MM.1S (cell line): ENCODE measurements at regions not wholly inside any gene's neighbourhood (a gene's known extent, or its start where the extent isn't known, plus 50 kb on each side); places are given as distances from the start of the nearest gene placed in this dataset.

Experiments
- EZH2 ChIP-seq: fragments of 300-600 bp; sonication (generic); optimal IDR thresholded peaks from 2 replicates; pipeline ENCODE3; 2017; ENCODE audit warnings: low read depth, mild to moderate bottlenecking, antibody characterized with exemption, low read length, mixed read lengths
- EZH2phosphoT487 ChIP-seq: fragments of 300-600 bp; sonication (generic); IDR thresholded peaks from 2 replicates; pipeline ENCODE4 v1.6.1; 2018; ENCODE audit warnings: antibody characterized with exemption, low read length
- TF ChIP-seq, protein P1 (sequence below): fragments of 300-600 bp; sonication (generic); IDR thresholded peaks from 2 replicates; pipeline ENCODE4 v1.5.1; 2016; ENCODE audit warnings: antibody characterized with exemption, low read length, mixed read lengths

DNA sequence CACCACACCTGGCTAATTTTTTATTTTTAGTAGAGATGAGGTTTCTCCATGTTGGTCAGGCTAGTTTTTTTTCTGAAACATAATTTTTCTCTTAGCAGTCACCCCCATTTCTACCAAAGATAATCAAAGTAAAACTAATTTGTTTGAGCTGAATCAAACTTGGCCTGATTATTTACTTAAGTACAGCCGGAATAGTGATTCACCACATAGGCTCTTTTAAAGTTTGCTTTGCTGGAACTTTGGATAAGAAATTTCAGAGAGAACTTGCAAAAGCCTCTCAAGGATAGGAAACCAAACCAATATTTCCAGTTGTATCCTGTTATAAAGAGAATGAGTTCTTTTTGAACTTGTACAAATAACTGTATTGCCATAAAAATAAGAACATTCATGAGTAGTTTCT, 105.0 kb upstream of the SYNCRIP start:
- no peak for TF ChIP-seq EZH2
- TF ChIP-seq, protein P1, sequence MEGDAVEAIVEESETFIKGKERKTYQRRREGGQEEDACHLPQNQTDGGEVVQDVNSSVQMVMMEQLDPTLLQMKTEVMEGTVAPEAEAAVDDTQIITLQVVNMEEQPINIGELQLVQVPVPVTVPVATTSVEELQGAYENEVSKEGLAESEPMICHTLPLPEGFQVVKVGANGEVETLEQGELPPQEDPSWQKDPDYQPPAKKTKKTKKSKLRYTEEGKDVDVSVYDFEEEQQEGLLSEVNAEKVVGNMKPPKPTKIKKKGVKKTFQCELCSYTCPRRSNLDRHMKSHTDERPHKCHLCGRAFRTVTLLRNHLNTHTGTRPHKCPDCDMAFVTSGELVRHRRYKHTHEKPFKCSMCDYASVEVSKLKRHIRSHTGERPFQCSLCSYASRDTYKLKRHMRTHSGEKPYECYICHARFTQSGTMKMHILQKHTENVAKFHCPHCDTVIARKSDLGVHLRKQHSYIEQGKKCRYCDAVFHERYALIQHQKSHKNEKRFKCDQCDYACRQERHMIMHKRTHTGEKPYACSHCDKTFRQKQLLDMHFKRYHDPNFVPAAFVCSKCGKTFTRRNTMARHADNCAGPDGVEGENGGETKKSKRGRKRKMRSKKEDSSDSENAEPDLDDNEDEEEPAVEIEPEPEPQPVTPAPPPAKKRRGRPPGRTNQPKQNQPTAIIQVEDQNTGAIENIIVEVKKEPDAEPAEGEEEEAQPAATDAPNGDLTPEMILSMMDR, result no peak
- TF ChIP-seq EZH2phosphoT487, result no peak
